GM12891 (cell line): ENCODE measurements at regions not wholly inside any gene's neighbourhood (a gene's known extent, or its start where the extent isn't known, plus 50 kb on each side); places are given as distances from the start of the nearest gene placed in this dataset.

Experiments
- DNase-seq: peaks from one replicate; pipeline ENCODE4 v3.0.0; 2011; ENCODE audit warnings: low spot score; ENCODE audit not compliant: insufficient read length
- FAIRE-seq: peaks from 2 replicates; lab custom pipeline; 2011; peaks lifted over from hg19 to GRCh38; lab: Jason Lieb, UNC
- PAX5 ChIP-seq: IDR thresholded peaks from 2 replicates; pipeline ENCODE4 v1.6.1; 2011; ENCODE audit warnings: low read length, moderate library complexity, mild to moderate bottlenecking; ENCODE audit not compliant: insufficient read depth, severe bottlenecking
- POLR2A ChIP-seq: IDR thresholded peaks from 2 replicates; pipeline ENCODE4 v1.6.1; 2011; ENCODE audit warnings: low read depth, low read length, control low read depth
- POLR2AphosphoS5 ChIP-seq: IDR thresholded peaks from 2 replicates; pipeline ENCODE4 v1.6.1; 2011; ENCODE audit warnings: low read depth, low read length, control low read depth
- POU2F2 ChIP-seq: IDR thresholded peaks from 2 replicates; pipeline ENCODE4 v1.6.1; 2011; ENCODE audit warnings: low read depth, mild to moderate bottlenecking, control low read depth, low read length, moderate library complexity
- SPI1 ChIP-seq: IDR thresholded peaks from 2 replicates; pipeline ENCODE4 v1.6.1; 2011; ENCODE audit warnings: low read depth, low read length, control low read depth
- TAF1 ChIP-seq: IDR thresholded peaks from 2 replicates; pipeline ENCODE4 v1.6.1; 2011; ENCODE audit warnings: low read depth, low read length, control low read depth

GRCh38 chr5:153080940-153081339 is 409.5 kb upstream of the GRIA1 start:
- FAIRE-seq = no peak
- no peak for TF ChIP-seq POLR2A
- no peak for TF ChIP-seq PAX5
- DNase-seq = no peak

GRCh38 chr5:153081385-153081784 is 409.1 kb upstream of the GRIA1 start:
- no peak for DNase-seq
- TF ChIP-seq SPI1 (no peak), POLR2A (no peak), TAF1 (no peak), PAX5 (no peak)
- FAIRE-seq = no peak

GRCh38 chr5:153084511-153084910 is 406.0 kb upstream of the GRIA1 start:
- no peak for TF ChIP-seq POU2F2
- TF ChIP-seq PAX5 = no peak
- no peak for TF ChIP-seq SPI1
- no peak for TF ChIP-seq TAF1
- no peak for TF ChIP-seq POLR2AphosphoS5
- no peak for TF ChIP-seq POLR2A
- FAIRE-seq (no peak), DNase-seq (no peak)

GRCh38 chr5:153086486-153086885 is 404.0 kb upstream of the GRIA1 start:
- FAIRE-seq (no peak), DNase-seq (no peak)
- TF ChIP-seq POLR2AphosphoS5 (no peak), SPI1 (no peak), POLR2A (no peak), PAX5 (no peak), POU2F2 (no peak), TAF1 (no peak)

- TF ChIP-seq POLR2A = no peak
- TF ChIP-seq TAF1 = no peak
- no peak for TF ChIP-seq PAX5
- TF ChIP-seq SPI1 = no peak
- TF ChIP-seq POLR2AphosphoS5 = no peak
- no peak for TF ChIP-seq POU2F2
- FAIRE-seq (no peak), DNase-seq (no peak)
Measured at GRCh38 chr5:153088538-153088937, 401.9 kb upstream of the GRIA1 start.

- DNase-seq = no peak
- TF ChIP-seq SPI1 = no peak
- no peak for TF ChIP-seq POLR2AphosphoS5
- no peak for TF ChIP-seq POU2F2
- TF ChIP-seq TAF1 = no peak
- TF ChIP-seq POLR2A = no peak
- no peak for TF ChIP-seq PAX5
- FAIRE-seq = no peak
Measured at GRCh38 chr5:153094333-153094732, 396.1 kb upstream of the GRIA1 start.

- TF ChIP-seq SPI1 (no peak), POLR2A (no peak), TAF1 (no peak), POU2F2 (no peak), PAX5 (no peak), POLR2AphosphoS5 (no peak)
- no peak for FAIRE-seq
- no peak for DNase-seq
Measured at GRCh38 chr5:153096381-153096780, 394.1 kb upstream of the GRIA1 start.

GRCh38 chr5:153099328-153099727 is 391.1 kb upstream of the GRIA1 start:
- TF ChIP-seq POU2F2 (no peak), SPI1 (no peak), POLR2A (no peak), POLR2AphosphoS5 (no peak), PAX5 (no peak), TAF1 (no peak)
- DNase-seq (no peak), FAIRE-seq (no peak)

- DNase-seq = no peak
- no peak for FAIRE-seq
- TF ChIP-seq TAF1 (no peak), POU2F2 (no peak), POLR2AphosphoS5 (no peak), SPI1 (no peak), PAX5 (no peak), POLR2A (no peak)
Measured at GRCh38 chr5:153101235-153102180, 389.0 kb upstream of the GRIA1 start.

GRCh38 chr5:153116916-153117315 is 373.6 kb upstream of the GRIA1 start:
- FAIRE-seq (no peak), DNase-seq (no peak)
- TF ChIP-seq TAF1 (no peak), POU2F2 (no peak), SPI1 (no peak)
